Endothelial cell (in vitro differentiated cells): ENCODE measurements at regions not wholly inside any gene's neighbourhood (a gene's known extent, or its start where the extent isn't known, plus 50 kb on each side); places are given as distances from the start of the nearest gene placed in this dataset.

Source experiments
- DNase-seq: peaks from one replicate; pipeline ENCODE4 v3.0.0; 2021; ENCODE audit warnings: low spot score
- H3K27ac Mint-ChIP-seq: one replicate; pipeline ENCODE4 v1.8.0; 2021; ENCODE audit warnings: mixed read lengths, inconsistent platforms; ENCODE audit not compliant: unreplicated experiment
- H3K27me3 Mint-ChIP-seq: one replicate; pipeline ENCODE4 v1.8.0; 2021; ENCODE audit warnings: mild to moderate bottlenecking, moderate library complexity, mixed read lengths, inconsistent platforms; ENCODE audit not compliant: unreplicated experiment
- H3K36me3 Mint-ChIP-seq: one replicate; pipeline ENCODE4 v1.8.0; 2021; ENCODE audit warnings: mild to moderate bottlenecking, low read depth, mixed read lengths, inconsistent platforms; ENCODE audit not compliant: unreplicated experiment
- H3K4me1 Mint-ChIP-seq: one replicate; pipeline ENCODE4 v1.8.0; 2021; ENCODE audit warnings: mild to moderate bottlenecking, mixed read lengths, inconsistent platforms; ENCODE audit not compliant: unreplicated experiment
- H3K4me3 Mint-ChIP-seq: one replicate; pipeline ENCODE4 v1.8.0; 2021; ENCODE audit warnings: mild to moderate bottlenecking, mixed read lengths, inconsistent platforms; ENCODE audit not compliant: unreplicated experiment
- H3K9me3 Mint-ChIP-seq: one replicate; pipeline ENCODE4 v1.8.0; 2021; ENCODE audit warnings: mixed read lengths, inconsistent platforms; ENCODE audit not compliant: unreplicated experiment
- CTCF ChIP-seq: fragments of 200-600 bp; sonication (generic); IDR thresholded peaks from one replicate; pipeline ENCODE4 v1.5.0; 2021; ENCODE audit warnings: antibody characterized with exemption; ENCODE audit not compliant: unreplicated experiment

GRCh38 chr4:44869985-44870384 is 143.6 kb upstream of the GNPDA2 start:
- Mint-ChIP-seq H3K4me3 (no peak overlapping the region), H3K9me3 (no peaks in the 10 kb centered on the region), H3K27ac (no peak overlapping the region), H3K4me1 (no peaks in the 10 kb centered on the region), H3K27me3 (no peaks in the 10 kb centered on the region), H3K36me3 (no peaks in the 10 kb centered on the region)
- DNase-seq = no peak
- TF ChIP-seq CTCF = no peak

GRCh38 chr4:44869222-44869882 is 143.0 kb upstream of the GNPDA2 start:
- no peaks in the 10 kb centered on the region for H3K9me3 Mint-ChIP-seq

DNA sequence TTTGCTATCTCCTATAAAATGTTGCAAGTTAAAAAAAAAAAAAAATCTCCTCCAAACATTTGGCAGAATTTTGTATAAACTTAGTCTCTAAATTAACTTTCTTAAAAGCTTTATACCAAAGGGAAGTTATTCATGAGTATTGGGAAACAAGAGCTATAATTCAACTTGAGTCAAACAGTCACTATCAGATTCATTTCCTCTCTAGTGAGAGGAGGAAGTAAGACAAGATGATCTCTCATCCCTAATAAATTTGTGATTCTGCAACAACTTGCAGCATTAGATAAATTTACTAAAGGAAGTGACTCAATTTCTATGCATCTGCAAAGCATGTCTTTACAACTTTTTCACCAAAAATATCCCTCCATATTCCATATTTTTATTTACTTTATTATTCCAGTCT is 135.4 kb upstream of the GNPDA2 start:
- no peaks in the 10 kb centered on the region for H3K9me3 Mint-ChIP-seq
- no peak overlapping the region for H3K4me3 Mint-ChIP-seq
- TF ChIP-seq CTCF = no peak
- DNase-seq = no peak
- H3K4me1 Mint-ChIP-seq = no peaks in the 10 kb centered on the region
- no peaks in the 10 kb centered on the region for H3K36me3 Mint-ChIP-seq
- H3K27me3 Mint-ChIP-seq = peaks cover 2% of the 10 kb centered on the region
- H3K27ac Mint-ChIP-seq = no peak overlapping the region

More at GRCh38 chr4:44869222-44869882, 143.0 kb upstream of the GNPDA2 start:
- H3K4me3 Mint-ChIP-seq = no peak overlapping the region
- H3K36me3 Mint-ChIP-seq = no peaks in the 10 kb centered on the region
- no peak for TF ChIP-seq CTCF
- no peak overlapping the region for H3K27ac Mint-ChIP-seq
- DNase-seq = no peak
- H3K27me3 Mint-ChIP-seq = no peaks in the 10 kb centered on the region
- H3K4me1 Mint-ChIP-seq = no peaks in the 10 kb centered on the region

- H3K4me1 Mint-ChIP-seq = no peaks in the 10 kb centered on the region
These were observed 133.1 kb upstream of the GNPDA2 start for GRCh38 chr4:44859477-44859876.

More at GRCh38 chr4:44859477-44859876, 133.1 kb upstream of the GNPDA2 start:
- TF ChIP-seq CTCF = no peak
- Mint-ChIP-seq H3K36me3 (no peaks in the 10 kb centered on the region), H3K27ac (no peak overlapping the region), H3K27me3 (peaks cover 2% of the 10 kb centered on the region), H3K9me3 (no peaks in the 10 kb centered on the region), H3K4me3 (no peak overlapping the region)
- DNase-seq = no peak
